Vagina (tissue), 2 donors: ENCODE measurements at regions not wholly inside any gene's neighbourhood (a gene's known extent, or its start where the extent isn't known, plus 50 kb on each side); places are given as distances from the start of the nearest gene placed in this dataset.

Experiments
- POLR2A ChIP-seq, 2 donors: fragments of 450-650 bp; IDR thresholded peaks; one replicate each; pipeline ENCODE4 v1.6.1; 2017; ENCODE audit warnings: antibody characterized with exemption in 2 of 2, mild to moderate bottlenecking in 2 of 2, moderate library complexity in 2 of 2
- POLR2AphosphoS5 ChIP-seq, 2 donors: sonication (generic); formaldehyde crosslinking; IDR thresholded peaks; one replicate each; pipeline ENCODE4 v1.9.0; 2017; ENCODE audit warnings: antibody characterized with exemption in 2 of 2, mild to moderate bottlenecking in 2 of 2, low read depth in 1 of 2; ENCODE audit not compliant: insufficient read depth in 1 of 2
- TF ChIP-seq, protein P1 (sequence below), 3 experiments: fragments of 450-650 bp in 2 of 3; fragments of 200-600 bp in 1 of 3; sonication (generic) in 1 of 3; IDR thresholded peaks; one replicate each; pipeline ENCODE4 v1.5.1; 2017 to 2019; ENCODE audit warnings: antibody characterized with exemption in 3 of 3, mild to moderate bottlenecking in 2 of 3, moderate library complexity in 2 of 3

DNA sequence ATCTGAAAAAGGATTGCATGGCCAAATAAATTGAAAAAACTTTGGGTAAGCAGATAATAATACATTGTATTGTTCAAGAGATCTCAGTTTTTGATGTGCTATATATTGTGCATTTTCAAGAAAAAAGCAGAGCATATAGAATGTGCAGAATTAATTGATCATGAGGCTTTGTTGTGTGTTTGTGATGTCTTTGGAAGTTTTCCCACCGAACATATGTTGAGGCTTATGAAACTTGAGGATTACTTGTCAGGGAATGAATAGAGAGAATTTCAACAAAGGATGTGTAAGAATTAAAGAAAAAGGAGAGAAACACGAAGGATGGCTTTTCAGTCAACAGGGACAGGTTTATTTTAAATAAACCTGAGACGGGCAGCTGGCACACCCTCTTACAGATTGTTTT lies 232.5 kb upstream of the POU1F1 start:
- no peak for TF ChIP-seq POLR2AphosphoS5 (IDR thresholded peaks at IDR 0.05; ENCODE audit: insufficient read depth in 1 of 2, low read depth in 1 of 2)
- TF ChIP-seq, protein P1, sequence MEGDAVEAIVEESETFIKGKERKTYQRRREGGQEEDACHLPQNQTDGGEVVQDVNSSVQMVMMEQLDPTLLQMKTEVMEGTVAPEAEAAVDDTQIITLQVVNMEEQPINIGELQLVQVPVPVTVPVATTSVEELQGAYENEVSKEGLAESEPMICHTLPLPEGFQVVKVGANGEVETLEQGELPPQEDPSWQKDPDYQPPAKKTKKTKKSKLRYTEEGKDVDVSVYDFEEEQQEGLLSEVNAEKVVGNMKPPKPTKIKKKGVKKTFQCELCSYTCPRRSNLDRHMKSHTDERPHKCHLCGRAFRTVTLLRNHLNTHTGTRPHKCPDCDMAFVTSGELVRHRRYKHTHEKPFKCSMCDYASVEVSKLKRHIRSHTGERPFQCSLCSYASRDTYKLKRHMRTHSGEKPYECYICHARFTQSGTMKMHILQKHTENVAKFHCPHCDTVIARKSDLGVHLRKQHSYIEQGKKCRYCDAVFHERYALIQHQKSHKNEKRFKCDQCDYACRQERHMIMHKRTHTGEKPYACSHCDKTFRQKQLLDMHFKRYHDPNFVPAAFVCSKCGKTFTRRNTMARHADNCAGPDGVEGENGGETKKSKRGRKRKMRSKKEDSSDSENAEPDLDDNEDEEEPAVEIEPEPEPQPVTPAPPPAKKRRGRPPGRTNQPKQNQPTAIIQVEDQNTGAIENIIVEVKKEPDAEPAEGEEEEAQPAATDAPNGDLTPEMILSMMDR (IDR thresholded peaks at IDR 0.05), result no peak
- no peak for TF ChIP-seq POLR2A (IDR thresholded peaks at IDR 0.05)
